CD14-positive monocyte (primary cell): ENCODE measurements at regions not wholly inside any gene's neighbourhood (a gene's known extent, or its start where the extent isn't known, plus 50 kb on each side); places are given as distances from the start of the nearest gene placed in this dataset.

ENCODE experiments used
- DNase-seq, 3 donors: peaks; one replicate each; pipeline ENCODE4 v3.0.0-alpha.2; 2011 to 2022
- H2AFZ ChIP-seq: 2 replicates; pipeline ENCODE4 v1.6.0; 2012; ENCODE audit warnings: mild to moderate bottlenecking, low read depth, low read length, inconsistent platforms; ENCODE audit not compliant: insufficient read depth, poor library complexity, severe bottlenecking
- H3K27ac ChIP-seq, 2 donors: 1 replicate in 1 of 2; 2 replicates in 1 of 2; pipeline ENCODE4 v1.5.1; 2012 to 2013; ENCODE audit warnings: low read length in 2 of 2, control low read depth in 1 of 2, inconsistent platforms in 1 of 2, low read depth in 1 of 2, mild to moderate bottlenecking in 1 of 2
- H3K27me3 ChIP-seq, 2 donors: one replicate each; pipeline versions ENCODE4 v1.6.0 to v1.6.1; 2011 to 2013; ENCODE audit warnings: low read length in 2 of 2; ENCODE audit not compliant: control insufficient read depth in 2 of 2, insufficient read depth in 2 of 2
- H3K36me3 ChIP-seq, 2 donors: replicated peaks in 1 of 2; 1 replicate in 1 of 2; 2 replicates in 1 of 2; pipeline versions ENCODE4 v1.5.1 to v1.6.1; 2012 to 2013; ENCODE audit warnings: low read length in 2 of 2, control low read depth in 1 of 2, inconsistent platforms in 1 of 2, mild to moderate bottlenecking in 1 of 2; ENCODE audit not compliant: insufficient read depth in 2 of 2, control insufficient read depth in 1 of 2
- H3K4me1 ChIP-seq, 2 donors: 1 replicate in 1 of 2; 2 replicates in 1 of 2; pipeline versions ENCODE4 v1.5.1 to v1.6.1; 2012 to 2013; ENCODE audit warnings: low read length in 2 of 2, control low read depth in 1 of 2, inconsistent platforms in 1 of 2, mild to moderate bottlenecking in 1 of 2, moderate library complexity in 1 of 2; ENCODE audit not compliant: insufficient read depth in 2 of 2, control insufficient read depth in 1 of 2
- H3K4me2 ChIP-seq: replicated peaks from 2 replicates; pipeline ENCODE3; 2012; ENCODE audit warnings: low read length, moderate library complexity, mild to moderate bottlenecking; ENCODE audit not compliant: poor library complexity, severe bottlenecking; ENCODE audit errors: extremely low read depth
- H3K4me3 ChIP-seq, 3 experiments: fragments of 200-600 bp in 1 of 3; sonication (generic) in 1 of 3; replicated peaks in 1 of 3; 1 replicate in 2 of 3; 2 replicates in 1 of 3; pipeline ENCODE4 v1.5.1; 2011 to 2013; ENCODE audit warnings: low read length in 3 of 3, mild to moderate bottlenecking in 3 of 3, control low read depth in 2 of 3, low read depth in 2 of 3, inconsistent platforms in 1 of 3, moderate library complexity in 1 of 3
- H3K79me2 ChIP-seq: 2 replicates; pipeline ENCODE4 v1.6.0; 2012; ENCODE audit warnings: mild to moderate bottlenecking, control low read depth, inconsistent platforms, low read length, moderate library complexity; ENCODE audit not compliant: insufficient read depth
- H3K9ac ChIP-seq: 2 replicates; pipeline ENCODE4 v1.6.0; 2017; ENCODE audit warnings: low read length, mild to moderate bottlenecking; ENCODE audit not compliant: insufficient read depth, poor library complexity, severe bottlenecking
- H3K9me3 ChIP-seq, 2 donors: replicated peaks in 1 of 2; 1 replicate in 1 of 2; 2 replicates in 1 of 2; pipeline versions ENCODE4 v1.5.1 to v1.6.1; 2012 to 2013; ENCODE audit warnings: low read length in 2 of 2, control low read depth in 1 of 2; ENCODE audit not compliant: control insufficient read depth in 1 of 2, insufficient read depth in 1 of 2
- H4K20me1 ChIP-seq: 2 replicates; pipeline ENCODE4 v1.6.0; 2012; ENCODE audit warnings: mild to moderate bottlenecking, low read length, control low read depth, moderate library complexity; ENCODE audit not compliant: insufficient read depth
- H3K27ac Mint-ChIP-seq, 7 donors: one replicate each; pipeline ENCODE4 v1.8.0; 2020; ENCODE audit warnings: mild to moderate bottlenecking in 7 of 7, mixed read lengths in 7 of 7, moderate library complexity in 6 of 7, inconsistent platforms in 2 of 7
- H3K27me3 Mint-ChIP-seq, 3 donors: one replicate each; pipeline ENCODE4 v1.8.0; 2021 to 2022; ENCODE audit warnings: low read depth in 3 of 3, mild to moderate bottlenecking in 3 of 3, mixed read lengths in 3 of 3, moderate library complexity in 3 of 3, inconsistent platforms in 1 of 3
- H3K36me3 Mint-ChIP-seq, 2 donors: one replicate each; pipeline ENCODE4 v1.8.0; 2020; ENCODE audit warnings: mixed read lengths in 2 of 2, inconsistent platforms in 1 of 2, mild to moderate bottlenecking in 1 of 2
- H3K4me1 Mint-ChIP-seq: one replicate; pipeline ENCODE4 v1.8.0; 2020; ENCODE audit warnings: mild to moderate bottlenecking, mixed read lengths
- H3K4me3 Mint-ChIP-seq, 2 donors: one replicate each; pipeline ENCODE4 v1.8.0; 2020; ENCODE audit warnings: mild to moderate bottlenecking in 2 of 2, mixed read lengths in 2 of 2, moderate library complexity in 1 of 2
- H3K9me3 Mint-ChIP-seq, 7 donors: one replicate each; pipeline ENCODE4 v1.8.0; 2020 to 2022; ENCODE audit warnings: mixed read lengths in 7 of 7, mild to moderate bottlenecking in 6 of 7, moderate library complexity in 6 of 7, inconsistent platforms in 2 of 7
- WGBS: methylation state at CpG from one replicate; pipeline ENCODE4 v1.1.5; 2013; ENCODE audit warnings: missing lambda C conversion rate; ENCODE audit not compliant: insufficient coverage; 5-methylcytosine and 5-hydroxymethylcytosine counted together
- intact Hi-C, 2 donors: fragments of 100-400 bp; cut with micrococcal nuclease; formaldehyde crosslinking; loops; one replicate each; pipeline versions ENCODE4 v1.15.0 to v1.15.1; 2023
- TF ChIP-seq, protein P1 (sequence below): fragments of 200-600 bp; IDR thresholded peaks from one replicate; pipeline ENCODE4 v1.8.0; 2022; ENCODE audit warnings: antibody characterized with exemption, mild to moderate bottlenecking

- Mint-ChIP-seq H3K27me3 (peaks cover 3 to 10% (median 9%) of the 10 kb centered on the region in 3 donors), H3K9me3 (peaks cover 0 to 2% (median 0%) of the 10 kb centered on the region in 7 donors), H3K27ac (no peak overlapping the region), H3K36me3 (no peaks in the 10 kb centered on the region), H3K4me1 (no peaks in the 10 kb centered on the region), H3K4me3 (no peak overlapping the region)
- no peak overlapping the region for H2AFZ ChIP-seq
- TF ChIP-seq, protein P1, sequence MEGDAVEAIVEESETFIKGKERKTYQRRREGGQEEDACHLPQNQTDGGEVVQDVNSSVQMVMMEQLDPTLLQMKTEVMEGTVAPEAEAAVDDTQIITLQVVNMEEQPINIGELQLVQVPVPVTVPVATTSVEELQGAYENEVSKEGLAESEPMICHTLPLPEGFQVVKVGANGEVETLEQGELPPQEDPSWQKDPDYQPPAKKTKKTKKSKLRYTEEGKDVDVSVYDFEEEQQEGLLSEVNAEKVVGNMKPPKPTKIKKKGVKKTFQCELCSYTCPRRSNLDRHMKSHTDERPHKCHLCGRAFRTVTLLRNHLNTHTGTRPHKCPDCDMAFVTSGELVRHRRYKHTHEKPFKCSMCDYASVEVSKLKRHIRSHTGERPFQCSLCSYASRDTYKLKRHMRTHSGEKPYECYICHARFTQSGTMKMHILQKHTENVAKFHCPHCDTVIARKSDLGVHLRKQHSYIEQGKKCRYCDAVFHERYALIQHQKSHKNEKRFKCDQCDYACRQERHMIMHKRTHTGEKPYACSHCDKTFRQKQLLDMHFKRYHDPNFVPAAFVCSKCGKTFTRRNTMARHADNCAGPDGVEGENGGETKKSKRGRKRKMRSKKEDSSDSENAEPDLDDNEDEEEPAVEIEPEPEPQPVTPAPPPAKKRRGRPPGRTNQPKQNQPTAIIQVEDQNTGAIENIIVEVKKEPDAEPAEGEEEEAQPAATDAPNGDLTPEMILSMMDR: no peak
- no peak for DNase-seq
- H3K4me3 ChIP-seq: no peak overlapping the region
- H3K4me1 ChIP-seq: no peaks in the 10 kb centered on the region
- intact Hi-C loops: no loop called here
- H3K27me3 ChIP-seq: no peaks in the 10 kb centered on the region
- no peak overlapping the region for H3K27ac ChIP-seq
- H3K9ac ChIP-seq: no peak overlapping the region
- 100% methylated on average over 3 of the region's 5 CpGs for WGBS
- no peak overlapping the region for H3K4me2 ChIP-seq
- no peaks in the 10 kb centered on the region for H4K20me1 ChIP-seq
- no peaks in the 10 kb centered on the region for H3K9me3 ChIP-seq
- no peaks in the 10 kb centered on the region for H3K36me3 ChIP-seq
- no peaks in the 10 kb centered on the region for H3K79me2 ChIP-seq
Observed at GRCh38 chr7:25544254-25544653, 316.0 kb upstream of the NPVF start.

- no peak for DNase-seq
- peaks cover 3 to 10% (median 9%) of the 10 kb centered on the region in 3 donors for H3K27me3 Mint-ChIP-seq
Observed at GRCh38 chr7:25545124-25546008, 317.1 kb upstream of the NPVF start.

More at GRCh38 chr7:25545124-25546008, 317.1 kb upstream of the NPVF start:
- no peak overlapping the region for H2AFZ ChIP-seq
- no peak overlapping the region for H3K9ac ChIP-seq
- TF ChIP-seq, protein P1: no peak
- Mint-ChIP-seq H3K4me1 (no peaks in the 10 kb centered on the region), H3K4me3 (no peak overlapping the region), H3K9me3 (peaks cover 0 to 2% (median 0%) of the 10 kb centered on the region in 7 donors), H3K27ac (no peak overlapping the region), H3K36me3 (no peaks in the 10 kb centered on the region)
- no peak overlapping the region for H3K27ac ChIP-seq
- H3K4me1 ChIP-seq: no peaks in the 10 kb centered on the region
- no peaks in the 10 kb centered on the region for H3K36me3 ChIP-seq
- no peaks in the 10 kb centered on the region for H4K20me1 ChIP-seq
- H3K4me2 ChIP-seq: no peak overlapping the region
- intact Hi-C loops: no loop called here
- no peak overlapping the region for H3K4me3 ChIP-seq
- no peaks in the 10 kb centered on the region for H3K27me3 ChIP-seq
- H3K79me2 ChIP-seq: no peaks in the 10 kb centered on the region
- H3K9me3 ChIP-seq: no peaks in the 10 kb centered on the region
- 100% methylated on average over 1 of the region's 7 CpGs for WGBS
